GM12872 (cell line): ENCODE measurements at regions not wholly inside any gene's neighbourhood (a gene's known extent, or its start where the extent isn't known, plus 50 kb on each side); places are given as distances from the start of the nearest gene placed in this dataset.

Source experiments
- CTCF ChIP-seq: IDR thresholded peaks from 3 replicates; pipeline ENCODE4 v1.5.1; 2011; ENCODE audit warnings: low read depth, mild to moderate bottlenecking, low read length, moderate library complexity; ENCODE audit not compliant: insufficient read depth

GRCh38 chr3:104547031-104547430 is 819.7 kb upstream of the ALCAM start:
- TF ChIP-seq CTCF, result no peak

- no peak for TF ChIP-seq CTCF
Measured at GRCh38 chr3:104548401-104548800, 818.3 kb upstream of the ALCAM start.

DNA sequence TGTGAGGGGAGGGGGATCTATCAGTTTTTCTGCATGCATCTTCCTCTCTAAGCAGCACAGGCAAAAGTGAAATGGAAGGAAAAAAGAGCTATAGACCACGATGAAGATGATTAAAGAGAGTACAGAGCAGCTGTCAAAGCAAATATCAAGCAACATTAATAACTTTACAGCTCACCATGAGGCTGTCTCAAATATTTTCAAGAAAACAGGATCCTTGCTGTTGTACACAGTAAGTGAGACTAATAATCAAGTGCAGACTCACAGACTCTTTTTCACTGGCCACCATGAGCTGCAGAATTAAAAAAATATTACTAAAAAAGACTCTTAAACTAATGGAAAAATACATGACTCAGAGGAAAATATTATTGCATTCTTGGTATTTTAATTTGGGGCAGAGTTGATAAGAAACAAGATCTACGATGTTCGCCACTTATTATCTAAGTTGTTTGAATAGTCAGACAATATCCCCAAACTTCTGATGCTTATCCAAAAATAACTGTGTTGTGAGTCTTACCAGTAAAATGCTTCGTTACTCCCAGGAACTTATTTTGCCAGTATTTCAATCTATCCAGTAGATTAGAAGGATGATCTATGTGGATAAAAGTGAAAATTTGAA is 817.5 kb upstream of the ALCAM start:
- no peak for TF ChIP-seq CTCF

DNA sequence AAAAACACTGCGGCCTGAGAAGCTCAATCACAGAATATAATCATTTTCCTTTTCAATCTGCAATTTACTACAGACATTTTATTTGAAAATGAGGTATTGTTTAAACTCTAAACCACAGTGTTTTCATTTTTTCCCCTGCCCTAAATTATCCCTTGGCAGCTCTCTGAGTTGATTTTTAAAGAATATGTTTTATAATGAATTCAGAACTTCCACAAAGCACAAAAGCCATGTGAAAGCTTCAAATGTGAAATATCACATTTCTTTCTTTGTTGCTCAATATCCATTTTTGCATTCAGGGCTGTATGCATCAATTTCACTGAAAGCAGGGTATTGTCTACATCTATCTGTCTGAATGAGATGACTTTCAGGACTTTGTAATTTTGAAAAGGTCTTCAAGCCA is 813.6 kb upstream of the ALCAM start:
- no peak for TF ChIP-seq CTCF

DNA sequence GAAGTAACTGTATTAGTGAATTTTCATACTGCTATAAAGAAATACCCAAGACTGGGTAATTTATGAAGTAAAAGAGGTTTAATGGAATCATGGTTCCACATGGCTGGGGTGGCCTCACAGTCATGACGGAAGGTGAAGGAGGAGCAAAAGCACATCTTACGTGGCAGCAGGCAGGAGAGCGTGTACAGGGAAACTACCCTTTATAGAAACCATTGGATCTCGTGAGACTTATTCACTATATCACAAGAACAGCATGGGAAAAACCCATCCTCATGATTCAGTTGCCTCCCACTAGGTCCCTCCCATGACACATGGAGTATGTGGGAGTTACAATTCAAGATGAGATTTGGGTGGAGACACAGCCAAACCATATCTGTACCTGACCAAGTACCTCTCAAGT is 812.3 kb upstream of the ALCAM start:
- TF ChIP-seq CTCF, result no peak

DNA sequence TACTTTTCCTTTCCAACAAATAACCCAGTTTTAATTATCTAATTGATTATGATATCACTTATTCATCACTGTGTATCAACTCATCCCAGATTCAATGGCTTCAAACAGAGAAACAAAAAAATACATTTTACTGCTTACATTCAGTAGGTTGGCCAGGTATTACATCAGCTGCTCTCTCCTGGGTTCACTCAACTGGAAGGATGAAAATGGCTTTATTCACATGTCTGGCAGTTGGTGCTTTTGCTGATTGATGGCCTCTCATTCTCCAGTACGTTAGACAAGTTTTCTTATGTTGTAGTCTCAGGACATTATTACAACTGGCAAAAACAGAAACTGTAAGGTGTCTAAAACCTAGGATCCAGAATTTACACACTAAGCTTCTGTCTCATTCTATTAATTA is 811.0 kb upstream of the ALCAM start:
- no peak for TF ChIP-seq CTCF

GRCh38 chr3:104556372-104557078 is 810.2 kb upstream of the ALCAM start:
- TF ChIP-seq CTCF, result no peak
